WTC11 (cell line): ENCODE measurements at regions not wholly inside any gene's neighbourhood (a gene's known extent, or its start where the extent isn't known, plus 50 kb on each side); places are given as distances from the start of the nearest gene placed in this dataset.

Experiments used
- ATAC-seq: fragments of 200-7000 bp; cut with Tn5 transposase; 2 replicates; pipeline ENCODE4 v1.10.0; 2021; ENCODE audit warnings: mild to moderate bottlenecking, moderate library complexity
- CTCF ChIA-PET: fragments of 300-600 bp; sonication (Branson Sonifier 250); formaldehyde crosslinking; loops from one replicate; lab custom pipeline; 2021; ENCODE audit warnings: antibody characterized with exemption; lab: Charles Lee
- POLR2A ChIA-PET: fragments of 350-600 bp; sonication (Branson Sonifier 250); formaldehyde crosslinking; loops from one replicate; lab custom pipeline; 2021; ENCODE audit warnings: antibody characterized with exemption; lab: Charles Lee
- DNase-seq: peaks from one replicate; pipeline ENCODE4 v3.0.0; 2021; ENCODE audit warnings: low spot score
- H3K27ac Mint-ChIP-seq: 2 replicates; pipeline ENCODE4 v1.8.0; 2021; ENCODE audit warnings: mixed read lengths
- H3K27me3 Mint-ChIP-seq: 2 replicates; pipeline ENCODE4 v1.8.0; 2021; ENCODE audit warnings: low read depth, mild to moderate bottlenecking, moderate library complexity, mixed read lengths
- H3K36me3 Mint-ChIP-seq: 2 replicates; pipeline ENCODE4 v1.8.0; 2021; ENCODE audit warnings: mixed read lengths
- H3K4me1 Mint-ChIP-seq: 2 replicates; pipeline ENCODE4 v1.8.0; 2022; ENCODE audit warnings: mixed read lengths
- H3K4me3 Mint-ChIP-seq: 2 replicates; pipeline ENCODE4 v1.8.0; 2021; ENCODE audit warnings: mild to moderate bottlenecking, moderate library complexity, mixed read lengths
- H3K9me3 Mint-ChIP-seq: 2 replicates; pipeline ENCODE4 v1.8.0; 2021; ENCODE audit warnings: mixed read lengths
- CDX4 ChIP-seq: fragments of 250-450 bp; sonication (Bioruptor Pico); IDR thresholded peaks from 2 replicates; pipeline ENCODE4 v1.9.0; 2021; ENCODE audit warnings: moderate library complexity, mild to moderate bottlenecking, inconsistent platforms, borderline replicate concordance
- CREM ChIP-seq: sonication (generic); formaldehyde crosslinking; IDR thresholded peaks from 2 replicates; pipeline ENCODE4 v1.8.1; 2022; ENCODE audit warnings: mild to moderate bottlenecking, missing genetic modification reagents, moderate library complexity
- E2F1 ChIP-seq: sonication (generic); formaldehyde crosslinking; IDR thresholded peaks from 2 replicates; pipeline ENCODE4 v1.8.0; 2022; ENCODE audit warnings: mild to moderate bottlenecking, missing genetic modification reagents
- ERG ChIP-seq: fragments of 250-450 bp; sonication (Bioruptor Pico); IDR thresholded peaks from 2 replicates; pipeline ENCODE4 v1.8.0; 2021; ENCODE audit warnings: mild to moderate bottlenecking
- FOXJ3 ChIP-seq: sonication (generic); formaldehyde crosslinking; IDR thresholded peaks from 2 replicates; pipeline ENCODE4 v1.9.0; 2021; ENCODE audit warnings: missing genetic modification reagents, mild to moderate bottlenecking, borderline replicate concordance
- GABPB1 ChIP-seq: sonication (generic); formaldehyde crosslinking; IDR thresholded peaks from 2 replicates; pipeline ENCODE4 v1.8.1; 2023; ENCODE audit warnings: mild to moderate bottlenecking, missing genetic modification reagents
- HMGXB4 ChIP-seq: sonication (generic); formaldehyde crosslinking; IDR thresholded peaks from 2 replicates; pipeline ENCODE4 v1.8.1; 2023; ENCODE audit warnings: mild to moderate bottlenecking, moderate library complexity, missing genetic modification reagents
- IRF2 ChIP-seq: sonication (generic); formaldehyde crosslinking; IDR thresholded peaks from 2 replicates; pipeline ENCODE4 v1.8.0; 2022; ENCODE audit warnings: low read depth, missing genetic modification reagents, borderline replicate concordance
- MYBL2 ChIP-seq: sonication (generic); formaldehyde crosslinking; IDR thresholded peaks from 2 replicates; pipeline ENCODE4 v1.8.1; 2023; ENCODE audit warnings: mild to moderate bottlenecking, moderate library complexity, missing genetic modification reagents
- NR2C2 ChIP-seq: sonication (generic); formaldehyde crosslinking; IDR thresholded peaks from 2 replicates; pipeline ENCODE4 v1.8.0; 2022; ENCODE audit warnings: mild to moderate bottlenecking, missing genetic modification reagents
- SMAD3 ChIP-seq: sonication (generic); formaldehyde crosslinking; IDR thresholded peaks from 2 replicates; pipeline ENCODE4 v1.8.0; 2022; ENCODE audit warnings: missing genetic modification reagents, mild to moderate bottlenecking, borderline replicate concordance
- SMAD4 ChIP-seq: sonication (generic); formaldehyde crosslinking; IDR thresholded peaks from 2 replicates; pipeline ENCODE4 v1.8.0; 2022; ENCODE audit warnings: mild to moderate bottlenecking, missing genetic modification reagents
- ZBTB43 ChIP-seq: sonication (generic); formaldehyde crosslinking; IDR thresholded peaks from 2 replicates; pipeline ENCODE4 v1.8.1; 2023; ENCODE audit warnings: mild to moderate bottlenecking, missing genetic modification reagents
- ZMAT4 ChIP-seq: fragments of 250-450 bp; sonication (Bioruptor Pico); IDR thresholded peaks from 2 replicates; pipeline ENCODE4 v1.9.0; 2021; ENCODE audit warnings: mild to moderate bottlenecking
- ZNF121 ChIP-seq: sonication (generic); formaldehyde crosslinking; IDR thresholded peaks from 2 replicates; pipeline ENCODE4 v1.8.0; 2023; ENCODE audit warnings: missing genetic modification reagents
- ZNF138 ChIP-seq: sonication (generic); formaldehyde crosslinking; conservative IDR thresholded peaks from 2 replicates; pipeline ENCODE4 v1.8.1; 2022; ENCODE audit warnings: mild to moderate bottlenecking, moderate library complexity, missing genetic modification reagents
- ZNF317 ChIP-seq: sonication (generic); formaldehyde crosslinking; IDR thresholded peaks from 2 replicates; pipeline ENCODE4 v1.8.1; 2023; ENCODE audit warnings: low read depth, mild to moderate bottlenecking, moderate library complexity, missing genetic modification reagents, borderline replicate concordance
- ZNF671 ChIP-seq: fragments of 250-450 bp; sonication (Bioruptor Pico); IDR thresholded peaks from 2 replicates; pipeline ENCODE4 v1.8.0; 2021; ENCODE audit warnings: mild to moderate bottlenecking

GRCh38 chr20:57053067-57053466 is 213.4 kb downstream of the BMP7 start:
- TF ChIP-seq IRF2 (CRISPR knock-in tag) (no peak), FOXJ3 (CRISPR knock-in tag) (no peak), ERG (CRISPR knock-in tag) (no peak), MYBL2 (no peak), GABPB1 (CRISPR knock-in tag) (no peak), CDX4 (CRISPR knock-in tag) (no peak), ZNF671 (CRISPR knock-in tag) (no peak), ZNF317 (CRISPR knock-in tag) (no peak), SMAD3 (CRISPR knock-in tag) (no peak), CREM (no peak), SMAD4 (CRISPR knock-in tag) (no peak), NR2C2 (CRISPR knock-in tag) (no peak), ZNF121 (CRISPR knock-in tag) (no peak), ZBTB43 (CRISPR knock-in tag) (no peak)
- CTCF ChIA-PET, result interaction anchor here (0.6 kb wide), 1 partner anchor 273 kb away, joined by 3 read pairs; no protein-coding TSS in a partner anchor
- Mint-ChIP-seq H3K4me1 (0 out of 2 replicates have a peak, but pooled peaks cover under 1% of the 10 kb centered on the region), H3K36me3 (no peaks in the 10 kb centered on the region), H3K27me3 (no peaks in the 10 kb centered on the region), H3K9me3 (peaks cover 5% of the 10 kb centered on the region), H3K27ac (no peak overlapping the region), H3K4me3 (no peak overlapping the region)
- no peak for ATAC-seq
- no peak for DNase-seq
- POLR2A ChIA-PET, result no interaction called here

GRCh38 chr20:57053793-57054552 is 212.5 kb downstream of the BMP7 start:
- ATAC-seq (no peak), DNase-seq (no peak)
- Mint-ChIP-seq H3K27me3 (no peaks in the 10 kb centered on the region), H3K4me3 (no peak overlapping the region), H3K27ac (no peak overlapping the region), H3K4me1 (no peaks in the 10 kb centered on the region), H3K9me3 (peaks cover 5% of the 10 kb centered on the region), H3K36me3 (no peaks in the 10 kb centered on the region)
- ChIA-PET CTCF (no interaction called here), POLR2A (no interaction called here)
- TF ChIP-seq ZNF671 (CRISPR knock-in tag), result no peak
- TF ChIP-seq ZNF138 (CRISPR knock-in tag), result no peak
- TF ChIP-seq E2F1, result no peak
- no peak for TF ChIP-seq HMGXB4 (CRISPR knock-in tag)
- TF ChIP-seq ZMAT4 (CRISPR knock-in tag), result no peak
